Activated CD8-positive, alpha-beta T cell treated with anti-CD3 and anti-CD28 coated beads for 36 hours (primary cell): ENCODE measurements at regions not wholly inside any gene's neighbourhood (a gene's known extent, or its start where the extent isn't known, plus 50 kb on each side); places are given as distances from the start of the nearest gene placed in this dataset.

ENCODE experiments used
- ATAC-seq: fragments of 200-7000 bp; cut with Tn5 transposase; one replicate; pipeline ENCODE4 v1.10.0; 2021; ENCODE audit warnings: mild to moderate bottlenecking, moderate library complexity
- CTCF ChIA-PET: fragments of 350-600 bp; sonication (Branson Sonifier 250); formaldehyde crosslinking; loops from one replicate; lab custom pipeline; 2021; ENCODE audit warnings: antibody characterized with exemption; lab: Charles Lee
- POLR2A ChIA-PET: fragments of 350-600 bp; sonication (Branson Sonifier 250); formaldehyde crosslinking; loops from one replicate; lab custom pipeline; 2021; ENCODE audit warnings: antibody characterized with exemption; lab: Charles Lee
- DNase-seq: peaks from one replicate; pipeline ENCODE4 v3.0.0-alpha.2; 2020
- H3K27ac Mint-ChIP-seq: one replicate; pipeline ENCODE4 v1.8.0; 2021; ENCODE audit warnings: mild to moderate bottlenecking, mixed read lengths
- H3K27me3 Mint-ChIP-seq: one replicate; pipeline ENCODE4 v1.8.0; 2021; ENCODE audit warnings: mixed read lengths
- H3K36me3 Mint-ChIP-seq: one replicate; pipeline ENCODE4 v1.8.0; 2021; ENCODE audit warnings: low read depth, mixed read lengths
- H3K4me1 Mint-ChIP-seq: one replicate; pipeline ENCODE4 v1.8.0; 2021; ENCODE audit warnings: low read depth, mixed read lengths
- H3K4me3 Mint-ChIP-seq: one replicate; pipeline ENCODE4 v1.8.0; 2021; ENCODE audit warnings: mild to moderate bottlenecking, moderate library complexity, mixed read lengths
- H3K9me3 Mint-ChIP-seq: one replicate; pipeline ENCODE4 v1.8.0; 2021; ENCODE audit warnings: mixed read lengths
- intact Hi-C: fragments of 100-400 bp; cut with micrococcal nuclease; formaldehyde crosslinking; loops from one replicate; pipeline ENCODE4 v1.10.0; 2022
- TF ChIP-seq, protein P1 (sequence below): fragments of 200-600 bp; IDR thresholded peaks from one replicate; pipeline ENCODE4 v1.8.0; 2022; ENCODE audit warnings: antibody characterized with exemption, mild to moderate bottlenecking

DNA sequence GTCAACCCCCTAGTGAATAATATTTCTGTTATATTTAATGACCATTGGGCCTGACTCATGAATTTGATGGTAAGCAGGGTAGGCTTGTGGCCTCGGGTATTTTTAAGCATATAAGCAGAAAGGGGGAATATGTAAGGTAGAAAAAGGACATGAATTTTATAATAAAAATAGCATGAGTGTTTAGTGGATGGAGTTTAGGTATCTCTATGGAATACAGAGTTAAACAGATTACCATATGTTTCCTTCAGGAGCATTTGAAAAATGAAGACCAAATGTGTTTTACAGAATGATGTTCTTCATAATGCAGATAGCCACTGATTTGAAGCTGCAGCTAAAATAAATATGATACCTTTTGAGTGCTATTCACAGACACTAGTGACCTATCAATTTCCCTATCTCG is 191.7 kb upstream of the TSHZ2 start:
- H3K27ac Mint-ChIP-seq, result no peak overlapping the region
- DNase-seq (no peak), ATAC-seq (no peak)
- ChIA-PET POLR2A (no interaction called here), CTCF (no interaction called here)
- TF ChIP-seq, protein P1, sequence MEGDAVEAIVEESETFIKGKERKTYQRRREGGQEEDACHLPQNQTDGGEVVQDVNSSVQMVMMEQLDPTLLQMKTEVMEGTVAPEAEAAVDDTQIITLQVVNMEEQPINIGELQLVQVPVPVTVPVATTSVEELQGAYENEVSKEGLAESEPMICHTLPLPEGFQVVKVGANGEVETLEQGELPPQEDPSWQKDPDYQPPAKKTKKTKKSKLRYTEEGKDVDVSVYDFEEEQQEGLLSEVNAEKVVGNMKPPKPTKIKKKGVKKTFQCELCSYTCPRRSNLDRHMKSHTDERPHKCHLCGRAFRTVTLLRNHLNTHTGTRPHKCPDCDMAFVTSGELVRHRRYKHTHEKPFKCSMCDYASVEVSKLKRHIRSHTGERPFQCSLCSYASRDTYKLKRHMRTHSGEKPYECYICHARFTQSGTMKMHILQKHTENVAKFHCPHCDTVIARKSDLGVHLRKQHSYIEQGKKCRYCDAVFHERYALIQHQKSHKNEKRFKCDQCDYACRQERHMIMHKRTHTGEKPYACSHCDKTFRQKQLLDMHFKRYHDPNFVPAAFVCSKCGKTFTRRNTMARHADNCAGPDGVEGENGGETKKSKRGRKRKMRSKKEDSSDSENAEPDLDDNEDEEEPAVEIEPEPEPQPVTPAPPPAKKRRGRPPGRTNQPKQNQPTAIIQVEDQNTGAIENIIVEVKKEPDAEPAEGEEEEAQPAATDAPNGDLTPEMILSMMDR, result no peak
- H3K4me1 Mint-ChIP-seq, result no peaks in the 10 kb centered on the region
- no peaks in the 10 kb centered on the region for H3K36me3 Mint-ChIP-seq
- intact Hi-C loops, result no loop called here
- no peaks in the 10 kb centered on the region for H3K9me3 Mint-ChIP-seq
- peaks cover 10% of the 10 kb centered on the region for H3K27me3 Mint-ChIP-seq
- no peak overlapping the region for H3K4me3 Mint-ChIP-seq

DNA sequence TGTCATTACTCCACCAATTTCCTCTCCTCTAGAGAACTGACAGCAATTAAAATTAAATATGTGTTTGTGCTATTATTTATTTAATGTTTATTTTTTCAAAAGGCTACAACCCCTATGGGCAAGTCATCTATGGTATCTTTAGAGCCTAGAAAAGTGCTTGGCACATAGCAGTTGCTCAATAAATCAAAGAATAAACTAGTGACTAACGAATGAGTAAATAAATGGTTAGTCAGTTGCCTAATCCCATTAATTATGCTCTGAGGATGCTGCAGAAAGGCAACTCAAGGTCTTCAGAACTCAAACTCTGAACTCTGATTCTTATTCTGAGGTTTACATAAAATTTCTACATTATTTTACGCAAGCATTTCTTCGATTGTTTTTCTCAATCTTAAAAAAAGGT is 193.0 kb upstream of the TSHZ2 start:
- CTCF ChIA-PET, result no interaction called here
- no peak for DNase-seq
- TF ChIP-seq, protein P1, result no peak
- H3K4me3 Mint-ChIP-seq, result no peak overlapping the region
- H3K27ac Mint-ChIP-seq, result no peak overlapping the region
- H3K36me3 Mint-ChIP-seq, result no peaks in the 10 kb centered on the region
- no peaks in the 10 kb centered on the region for H3K4me1 Mint-ChIP-seq
- H3K27me3 Mint-ChIP-seq, result peaks cover 10% of the 10 kb centered on the region
- H3K9me3 Mint-ChIP-seq, result no peaks in the 10 kb centered on the region
- intact Hi-C loops, result no loop called here
- POLR2A ChIA-PET, result no interaction called here
- no peak for ATAC-seq

DNA sequence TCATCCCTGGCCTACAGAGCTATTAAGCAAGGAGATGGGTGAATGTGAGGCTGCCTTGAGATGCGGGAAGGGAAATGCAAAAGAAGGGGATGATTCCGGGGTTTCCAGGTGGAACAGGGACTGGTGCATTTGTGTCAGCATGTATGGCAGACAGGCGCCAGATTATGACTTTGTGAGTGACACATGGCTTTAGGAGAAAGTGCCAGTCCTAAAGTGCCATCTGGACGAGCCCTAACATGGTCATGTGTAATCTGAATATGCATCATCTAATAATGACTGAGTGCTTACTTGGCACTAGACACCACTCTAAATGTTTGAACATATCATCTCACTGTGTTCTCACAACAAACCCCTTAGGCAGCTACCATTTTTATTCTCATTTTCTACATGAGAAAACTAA is 195.0 kb upstream of the TSHZ2 start:
- Mint-ChIP-seq H3K36me3 (no peaks in the 10 kb centered on the region), H3K27me3 (peaks cover 10% of the 10 kb centered on the region), H3K4me1 (no peaks in the 10 kb centered on the region), H3K27ac (no peak overlapping the region), H3K4me3 (no peak overlapping the region), H3K9me3 (no peaks in the 10 kb centered on the region)
- CTCF ChIA-PET, result no interaction called here
- TF ChIP-seq, protein P1, result no peak
- POLR2A ChIA-PET, result no interaction called here
- DNase-seq (no peak), ATAC-seq (no peak)
- intact Hi-C loops, result no loop called here

DNA sequence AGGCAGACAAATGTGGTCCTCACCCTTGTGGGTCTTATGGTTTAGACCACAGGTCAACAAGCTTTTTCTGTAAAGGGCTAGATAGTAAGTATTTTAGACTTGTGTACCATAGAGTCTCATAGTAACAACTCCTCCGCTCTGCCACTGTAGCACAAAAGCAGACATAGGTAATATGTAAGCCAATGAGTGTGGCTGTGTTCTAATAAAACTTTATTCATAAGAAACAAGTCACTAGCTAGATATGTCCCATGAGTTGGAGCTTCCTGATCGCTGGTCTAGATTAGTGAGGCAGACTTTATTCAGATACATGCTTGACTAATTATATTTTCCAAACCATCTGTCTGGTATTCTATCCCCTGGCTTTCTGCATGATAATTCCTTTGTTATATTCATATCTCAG is 196.4 kb upstream of the TSHZ2 start:
- intact Hi-C loops, result no loop called here
- CTCF ChIA-PET, result no interaction called here
- ATAC-seq, result no peak

DNA sequence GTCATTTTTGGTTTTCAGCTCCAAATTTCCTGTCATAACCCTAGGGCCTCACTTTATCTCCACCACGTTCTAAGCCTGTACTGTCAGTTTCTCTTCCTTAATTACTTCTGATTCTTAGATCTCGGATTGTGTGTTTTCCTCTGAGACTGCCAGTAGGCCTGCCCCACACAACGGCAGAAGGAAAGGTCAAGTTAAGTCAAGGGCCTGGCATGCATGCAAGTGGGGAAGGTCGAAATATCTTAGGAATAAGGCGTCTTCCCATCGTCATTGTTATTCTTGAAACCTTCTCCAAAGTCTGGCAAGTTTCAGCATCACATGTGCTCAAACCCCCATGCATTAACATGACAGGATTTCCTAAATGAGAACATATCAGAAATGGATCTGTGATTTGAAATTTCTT is 203.5 kb upstream of the TSHZ2 start:
- Mint-ChIP-seq H3K9me3 (no peaks in the 10 kb centered on the region), H3K4me3 (no peak overlapping the region), H3K27me3 (peaks cover 2% of the 10 kb centered on the region), H3K27ac (no peak overlapping the region), H3K4me1 (no peaks in the 10 kb centered on the region), H3K36me3 (no peaks in the 10 kb centered on the region)
- ChIA-PET CTCF (no interaction called here), POLR2A (no interaction called here)
- TF ChIP-seq, protein P1, result no peak
- no peak for ATAC-seq
- DNase-seq, result no peak
- intact Hi-C loops, result no loop called here

More for the DNA sequence above, 196.4 kb upstream of the TSHZ2 start:
- H3K27ac Mint-ChIP-seq, result no peak overlapping the region
- POLR2A ChIA-PET, result no interaction called here
- H3K36me3 Mint-ChIP-seq, result no peaks in the 10 kb centered on the region
- no peaks in the 10 kb centered on the region for H3K4me1 Mint-ChIP-seq
- H3K9me3 Mint-ChIP-seq, result no peaks in the 10 kb centered on the region
- H3K27me3 Mint-ChIP-seq, result peaks cover 10% of the 10 kb centered on the region
- TF ChIP-seq, protein P1, result no peak
- no peak for DNase-seq
- no peak overlapping the region for H3K4me3 Mint-ChIP-seq
